GM12878 (cell line): ENCODE measurements at regions not wholly inside any gene's neighbourhood (a gene's known extent, or its start where the extent isn't known, plus 50 kb on each side); places are given as distances from the start of the nearest gene placed in this dataset.

Experiments used
- CHD1 ChIP-seq: IDR thresholded peaks from 2 replicates; pipeline ENCODE4 v1.6.1; 2012; ENCODE audit warnings: low read depth, low read length, improper control_type of control experiment
- FOXK2 ChIP-seq: fragments of 450-650 bp; IDR thresholded peaks from 2 replicates; pipeline ENCODE4 v1.6.1; 2017; ENCODE audit warnings: mild to moderate bottlenecking, moderate library complexity
- POLR2A ChIP-seq: IDR thresholded peaks from 2 replicates; pipeline ENCODE4 v1.6.1; 2011; ENCODE audit warnings: low read depth, mild to moderate bottlenecking, low read length
- TAF1 ChIP-seq: IDR thresholded peaks from 2 replicates; pipeline ENCODE4 v1.6.1; 2011; ENCODE audit warnings: mild to moderate bottlenecking, low read depth, low read length, borderline replicate concordance
- USF2 ChIP-seq: IDR thresholded peaks from 2 replicates; pipeline ENCODE4 v1.6.1; 2011; ENCODE audit warnings: low read depth, low read length, improper control_type of control experiment, borderline replicate concordance
- ZZZ3 ChIP-seq: IDR thresholded peaks from 2 replicates; pipeline ENCODE4 v1.6.1; 2011; ENCODE audit warnings: low read depth; ENCODE audit not compliant: control insufficient read depth, insufficient read length
- TF ChIP-seq, protein P1 (sequence below): fragments of 450-650 bp; IDR thresholded peaks from 2 replicates; pipeline ENCODE4 v1.6.1; 2017; ENCODE audit warnings: mild to moderate bottlenecking

GRCh38 chr16:80117556-80118130 lies 423.1 kb upstream of the DYNLRB2 start:
- TF ChIP-seq ZZZ3 = no peak
- TF ChIP-seq USF2 = no peak
- no peak for TF ChIP-seq POLR2A
- no peak for TF ChIP-seq TAF1
- TF ChIP-seq, protein P1, sequence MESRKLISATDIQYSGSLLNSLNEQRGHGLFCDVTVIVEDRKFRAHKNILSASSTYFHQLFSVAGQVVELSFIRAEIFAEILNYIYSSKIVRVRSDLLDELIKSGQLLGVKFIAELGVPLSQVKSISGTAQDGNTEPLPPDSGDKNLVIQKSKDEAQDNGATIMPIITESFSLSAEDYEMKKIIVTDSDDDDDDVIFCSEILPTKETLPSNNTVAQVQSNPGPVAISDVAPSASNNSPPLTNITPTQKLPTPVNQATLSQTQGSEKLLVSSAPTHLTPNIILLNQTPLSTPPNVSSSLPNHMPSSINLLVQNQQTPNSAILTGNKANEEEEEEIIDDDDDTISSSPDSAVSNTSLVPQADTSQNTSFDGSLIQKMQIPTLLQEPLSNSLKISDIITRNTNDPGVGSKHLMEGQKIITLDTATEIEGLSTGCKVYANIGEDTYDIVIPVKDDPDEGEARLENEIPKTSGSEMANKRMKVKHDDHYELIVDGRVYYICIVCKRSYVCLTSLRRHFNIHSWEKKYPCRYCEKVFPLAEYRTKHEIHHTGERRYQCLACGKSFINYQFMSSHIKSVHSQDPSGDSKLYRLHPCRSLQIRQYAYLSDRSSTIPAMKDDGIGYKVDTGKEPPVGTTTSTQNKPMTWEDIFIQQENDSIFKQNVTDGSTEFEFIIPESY = no peak
- no peak for TF ChIP-seq FOXK2
- no peak for TF ChIP-seq CHD1
